HL-60 (cell line): ENCODE measurements at regions not wholly inside any gene's neighbourhood (a gene's known extent, or its start where the extent isn't known, plus 50 kb on each side); places are given as distances from the start of the nearest gene placed in this dataset.
"Not testable (repeated sequence)": the region's sequence is repeated elsewhere in the genome, so short reads cannot be mapped to it uniquely, and the experiment has no call there.

Experiments used
- DNase-seq, 2 experiments: peaks; one replicate each; pipeline ENCODE4 v3.0.0-alpha.2; 2010 to 2020; ENCODE audit warnings: low read depth in 1 of 2, low spot score in 1 of 2
- H3K27ac ChIP-seq: fragments of 250-450 bp; sonication (Bioruptor Pico); replicated peaks from 2 replicates; pipeline ENCODE4 v1.5.1; 2020; ENCODE audit warnings: mild to moderate bottlenecking, moderate library complexity
- H3K27me3 ChIP-seq: fragments of 250-450 bp; sonication (Bioruptor Pico); 2 replicates; pipeline ENCODE4 v1.5.1; 2021; ENCODE audit warnings: mild to moderate bottlenecking, moderate library complexity; ENCODE audit not compliant: insufficient read depth, poor library complexity, severe bottlenecking
- H3K4me3 ChIP-seq: replicated peaks from 2 replicates; pipeline ENCODE4 v1.5.1; 2011; ENCODE audit warnings: mild to moderate bottlenecking, control low read depth, low read length; ENCODE audit not compliant: insufficient read depth
- CTCF ChIP-seq: IDR thresholded peaks from one replicate; pipeline ENCODE4 v1.5.1; 2011; ENCODE audit warnings: low read length, control low read depth, inconsistent platforms; ENCODE audit not compliant: insufficient read depth
- GABPA ChIP-seq: IDR thresholded peaks from 2 replicates; pipeline ENCODE4 v1.6.1; 2012; ENCODE audit warnings: low read depth
- POLR2AphosphoS5 ChIP-seq: IDR thresholded peaks from 2 replicates; pipeline ENCODE4 v1.6.1; 2012; ENCODE audit warnings: low read depth
- SPI1 ChIP-seq: IDR thresholded peaks from 2 replicates; pipeline ENCODE4 v1.6.1; 2012; ENCODE audit warnings: low read depth, mild to moderate bottlenecking, borderline replicate concordance
- TF ChIP-seq, protein P1 (sequence below): IDR thresholded peaks from 2 replicates; pipeline ENCODE4 v1.6.1; 2012; ENCODE audit warnings: low read depth; ENCODE audit not compliant: insufficient replicate concordance

GRCh38 chr20:30285677-30286076, 971.8 kb upstream of the DEFB115 start:
- Histone ChIP-seq H3K4me3 (no peak overlapping the region), H3K27ac (no peak overlapping the region), H3K27me3 (no peaks in the 10 kb centered on the region)
- no peak for DNase-seq
- TF ChIP-seq SPI1 (no peak), POLR2AphosphoS5 (no peak), GABPA (no peak), CTCF (no peak)
- TF ChIP-seq, protein P1, sequence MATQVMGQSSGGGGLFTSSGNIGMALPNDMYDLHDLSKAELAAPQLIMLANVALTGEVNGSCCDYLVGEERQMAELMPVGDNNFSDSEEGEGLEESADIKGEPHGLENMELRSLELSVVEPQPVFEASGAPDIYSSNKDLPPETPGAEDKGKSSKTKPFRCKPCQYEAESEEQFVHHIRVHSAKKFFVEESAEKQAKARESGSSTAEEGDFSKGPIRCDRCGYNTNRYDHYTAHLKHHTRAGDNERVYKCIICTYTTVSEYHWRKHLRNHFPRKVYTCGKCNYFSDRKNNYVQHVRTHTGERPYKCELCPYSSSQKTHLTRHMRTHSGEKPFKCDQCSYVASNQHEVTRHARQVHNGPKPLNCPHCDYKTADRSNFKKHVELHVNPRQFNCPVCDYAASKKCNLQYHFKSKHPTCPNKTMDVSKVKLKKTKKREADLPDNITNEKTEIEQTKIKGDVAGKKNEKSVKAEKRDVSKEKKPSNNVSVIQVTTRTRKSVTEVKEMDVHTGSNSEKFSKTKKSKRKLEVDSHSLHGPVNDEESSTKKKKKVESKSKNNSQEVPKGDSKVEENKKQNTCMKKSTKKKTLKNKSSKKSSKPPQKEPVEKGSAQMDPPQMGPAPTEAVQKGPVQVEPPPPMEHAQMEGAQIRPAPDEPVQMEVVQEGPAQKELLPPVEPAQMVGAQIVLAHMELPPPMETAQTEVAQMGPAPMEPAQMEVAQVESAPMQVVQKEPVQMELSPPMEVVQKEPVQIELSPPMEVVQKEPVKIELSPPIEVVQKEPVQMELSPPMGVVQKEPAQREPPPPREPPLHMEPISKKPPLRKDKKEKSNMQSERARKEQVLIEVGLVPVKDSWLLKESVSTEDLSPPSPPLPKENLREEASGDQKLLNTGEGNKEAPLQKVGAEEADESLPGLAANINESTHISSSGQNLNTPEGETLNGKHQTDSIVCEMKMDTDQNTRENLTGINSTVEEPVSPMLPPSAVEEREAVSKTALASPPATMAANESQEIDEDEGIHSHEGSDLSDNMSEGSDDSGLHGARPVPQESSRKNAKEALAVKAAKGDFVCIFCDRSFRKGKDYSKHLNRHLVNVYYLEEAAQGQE, result no peak

- no peak overlapping the region for H3K27ac ChIP-seq
- H3K4me3 ChIP-seq, result no peak overlapping the region
- H3K27me3 ChIP-seq, result no peaks in the 10 kb centered on the region
- TF ChIP-seq, protein P1, result no peak
- TF ChIP-seq CTCF, result no peak
- no peak for TF ChIP-seq SPI1
- no peak for TF ChIP-seq POLR2AphosphoS5
- no peak for TF ChIP-seq GABPA
- DNase-seq, result no peak
These were observed 971.3 kb upstream of the DEFB115 start for GRCh38 chr20:30286157-30286556.

DNA sequence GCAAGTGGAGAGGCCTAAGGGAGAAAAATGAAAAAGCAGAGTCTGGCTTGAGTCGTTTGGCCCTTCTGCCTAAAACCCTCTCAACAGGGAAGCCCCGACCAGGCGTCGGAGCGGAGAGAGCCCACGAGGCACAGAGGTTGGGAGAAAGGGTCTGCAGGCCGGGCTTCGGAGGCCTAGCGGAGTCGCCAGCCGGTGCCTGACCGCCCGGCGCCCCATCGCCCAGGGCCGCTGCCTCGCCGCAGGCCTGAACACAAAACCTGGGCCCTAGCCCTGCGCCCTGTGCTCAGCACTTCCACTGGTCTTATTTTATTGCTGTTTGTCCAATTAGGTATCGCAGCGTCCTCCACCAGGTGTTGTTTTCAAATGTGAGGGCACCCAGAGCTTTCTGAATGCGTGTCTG, 970.0 kb upstream of the DEFB115 start:
- H3K4me3 ChIP-seq, H3K27ac ChIP-seq, H3K27me3 ChIP-seq: not testable (repeated sequence)

GRCh38 chr20:30288346-30288745, 969.1 kb upstream of the DEFB115 start:
- DNase-seq, result no peak
- Histone ChIP-seq H3K27me3 (no peaks in the 10 kb centered on the region), H3K4me3 (no peak overlapping the region), H3K27ac (no peak overlapping the region)
- TF ChIP-seq, protein P1, result no peak
- TF ChIP-seq GABPA (no peak), POLR2AphosphoS5 (no peak), SPI1 (no peak), CTCF (no peak)

More for the DNA sequence above, 970.0 kb upstream of the DEFB115 start:
- not testable (repeated sequence) for DNase-seq

- H3K4me3 ChIP-seq, DNase-seq, H3K27ac ChIP-seq: not testable (repeated sequence)
These were observed 968.4 kb upstream of the DEFB115 start for GRCh38 chr20:30289049-30289448.

GRCh38 chr20:30289711-30290141, 967.7 kb upstream of the DEFB115 start:
- H3K27me3 ChIP-seq, DNase-seq, H3K4me3 ChIP-seq: not testable (repeated sequence)

More at GRCh38 chr20:30289049-30289448, 968.4 kb upstream of the DEFB115 start:
- not testable (repeated sequence) for H3K27me3 ChIP-seq

More at GRCh38 chr20:30289711-30290141, 967.7 kb upstream of the DEFB115 start:
- H3K27ac ChIP-seq, result not testable (repeated sequence)
